ENCODE measurements at regions not wholly inside any gene's neighbourhood (a gene's known extent, or its start where the extent isn't known, plus 50 kb on each side); places are given as distances from the start of the nearest gene placed in this dataset.

GRCh38 chr4:178275671-178276360 is 833.6 kb upstream of the AGA start:
- TF ChIP-seq CTCF (IDR thresholded peaks at IDR 0.05) = peak in 1 of 3 experiments; percentile 24
- TF ChIP-seq POLR2A (IDR thresholded peaks at IDR 0.05) = no peak
